Activated naive CD4-positive, alpha-beta T cell treated with anti-CD3 and anti-CD28 coated beads, Interleukin-2, amount 50 U/mL, for 72 hours (primary cell): ENCODE measurements at regions not wholly inside any gene's neighbourhood (a gene's known extent, or its start where the extent isn't known, plus 50 kb on each side); places are given as distances from the start of the nearest gene placed in this dataset.

Experiments used
- ATAC-seq, 2 donors: fragments of 150-1000 bp; cut with Tn5 transposase; 2 replicates each; pipeline ENCODE4 v1.10.0; 2021; ENCODE audit warnings: mild to moderate bottlenecking in 2 of 2, moderate library complexity in 2 of 2
- DNase-seq, 2 donors: peaks; one replicate each; pipeline ENCODE4 v3.0.0; 2021 to 2022; ENCODE audit warnings: low spot score in 2 of 2
- H3K27ac Mint-ChIP-seq, 2 donors: one replicate each; pipeline ENCODE4 v1.8.0; 2022; ENCODE audit warnings: mild to moderate bottlenecking in 2 of 2, mixed read lengths in 2 of 2
- H3K36me3 Mint-ChIP-seq, 2 donors: one replicate each; pipeline ENCODE4 v1.8.0; 2022; ENCODE audit warnings: mixed read lengths in 2 of 2
- H3K9me3 Mint-ChIP-seq, 2 donors: one replicate each; pipeline ENCODE4 v1.8.0; 2022; ENCODE audit warnings: mixed read lengths in 2 of 2

GRCh38 chr11:28836285-28837081 is 728.3 kb downstream of the METTL15 start:
- DNase-seq, result no peak
- H3K36me3 Mint-ChIP-seq, result no peaks in the 10 kb centered on the region
- H3K9me3 Mint-ChIP-seq, result peaks cover 15% of the 10 kb centered on the region in 2 donors
- H3K27ac Mint-ChIP-seq, result no peak overlapping the region
- no peak for ATAC-seq

- Mint-ChIP-seq H3K9me3 (peaks cover 15% of the 10 kb centered on the region in 2 donors), H3K36me3 (no peaks in the 10 kb centered on the region), H3K27ac (no peak overlapping the region)
- DNase-seq, result no peak
- no peak for ATAC-seq
Measured at GRCh38 chr11:28835790-28836189, 727.6 kb downstream of the METTL15 start.

- Mint-ChIP-seq H3K9me3 (peaks cover 15% of the 10 kb centered on the region in 2 donors), H3K36me3 (no peaks in the 10 kb centered on the region), H3K27ac (no peak overlapping the region)
- ATAC-seq (no peak), DNase-seq (no peak)
Measured at GRCh38 chr11:28835317-28835716, 727.1 kb downstream of the METTL15 start.

- Mint-ChIP-seq H3K36me3 (no peaks in the 10 kb centered on the region), H3K9me3 (peaks cover 15% of the 10 kb centered on the region in 2 donors), H3K27ac (no peak overlapping the region)
- no peak for DNase-seq
- no peak for ATAC-seq
Measured at GRCh38 chr11:28834877-28835276, 726.7 kb downstream of the METTL15 start.

GRCh38 chr11:28833670-28834069 is 725.5 kb downstream of the METTL15 start:
- H3K27ac Mint-ChIP-seq, result no peak overlapping the region
- H3K9me3 Mint-ChIP-seq, result peaks cover 15% of the 10 kb centered on the region in 2 donors
- DNase-seq, result no peak
- no peak for ATAC-seq
- H3K36me3 Mint-ChIP-seq, result no peaks in the 10 kb centered on the region

- Mint-ChIP-seq H3K9me3 (peaks cover 15% of the 10 kb centered on the region in 2 donors), H3K36me3 (no peaks in the 10 kb centered on the region), H3K27ac (no peak overlapping the region)
- DNase-seq (no peak), ATAC-seq (no peak)
Measured at GRCh38 chr11:28833169-28833568, 725.0 kb downstream of the METTL15 start.

- peaks cover 0 to 6% of the 10 kb centered on the region in 2 donors for H3K36me3 Mint-ChIP-seq
- no peak for ATAC-seq
- H3K27ac Mint-ChIP-seq, result no peak overlapping the region
- no peak for DNase-seq
- H3K9me3 Mint-ChIP-seq, result peaks cover 17% of the 10 kb centered on the region in 2 donors
Measured at GRCh38 chr11:28826807-28827206, 718.6 kb downstream of the METTL15 start.

- H3K36me3 Mint-ChIP-seq, result peaks cover 0 to 6% of the 10 kb centered on the region in 2 donors
- no peak for ATAC-seq
- no peak for DNase-seq
- H3K9me3 Mint-ChIP-seq, result peaks cover 17 to 36% of the 10 kb centered on the region in 2 donors
- H3K27ac Mint-ChIP-seq, result no peak overlapping the region
Measured at GRCh38 chr11:28822576-28822975, 714.4 kb downstream of the METTL15 start.

- DNase-seq (no peak), ATAC-seq (no peak)
- Mint-ChIP-seq H3K27ac (no peak overlapping the region), H3K36me3 (peaks cover 0 to 4% of the 10 kb centered on the region in 2 donors), H3K9me3 (peaks cover 10 to 38% of the 10 kb centered on the region in 2 donors)
Measured at GRCh38 chr11:28820296-28820989, 712.3 kb downstream of the METTL15 start.

GRCh38 chr11:28819741-28820140 is 711.6 kb downstream of the METTL15 start:
- peaks cover 0 to 6% of the 10 kb centered on the region in 2 donors for H3K36me3 Mint-ChIP-seq
- no peak for ATAC-seq
- H3K27ac Mint-ChIP-seq, result no peak overlapping the region
- peaks cover 16 to 42% of the 10 kb centered on the region in 2 donors for H3K9me3 Mint-ChIP-seq
- no peak for DNase-seq

- Mint-ChIP-seq H3K36me3 (peaks cover 0 to 6% of the 10 kb centered on the region in 2 donors), H3K9me3 (peaks cover 19 to 35% of the 10 kb centered on the region in 2 donors), H3K27ac (no peak overlapping the region)
- no peak for DNase-seq
- ATAC-seq, result no peak
Measured at GRCh38 chr11:28815110-28815509, 706.9 kb downstream of the METTL15 start.

- no peaks in the 10 kb centered on the region for H3K36me3 Mint-ChIP-seq
- H3K9me3 Mint-ChIP-seq, result peaks cover 9 to 14% of the 10 kb centered on the region in 2 donors
- no peak for ATAC-seq
Measured at GRCh38 chr11:28808771-28809170, 700.6 kb downstream of the METTL15 start.

GRCh38 chr11:28799316-28799715 is 691.1 kb downstream of the METTL15 start:
- DNase-seq (no peak), ATAC-seq (no peak)
- H3K36me3 Mint-ChIP-seq, result no peaks in the 10 kb centered on the region
- H3K9me3 Mint-ChIP-seq, result peaks cover 12 to 22% of the 10 kb centered on the region in 2 donors
- no peak overlapping the region for H3K27ac Mint-ChIP-seq

More at GRCh38 chr11:28808771-28809170, 700.6 kb downstream of the METTL15 start:
- H3K27ac Mint-ChIP-seq, result no peak overlapping the region
- no peak for DNase-seq

GRCh38 chr11:28798286-28798685 is 690.1 kb downstream of the METTL15 start:
- DNase-seq, result no peak
- ATAC-seq, result no peak
- Mint-ChIP-seq H3K36me3 (peaks cover 0 to 8% of the 10 kb centered on the region in 2 donors), H3K9me3 (peaks cover 19 to 27% of the 10 kb centered on the region in 2 donors), H3K27ac (no peak overlapping the region)

GRCh38 chr11:28797536-28797935 is 689.3 kb downstream of the METTL15 start:
- DNase-seq (no peak), ATAC-seq (no peak)
- Mint-ChIP-seq H3K27ac (no peak overlapping the region), H3K36me3 (peaks cover 0 to 9% of the 10 kb centered on the region in 2 donors), H3K9me3 (peaks cover 11 to 21% of the 10 kb centered on the region in 2 donors)

GRCh38 chr11:28794405-28794804 is 686.2 kb downstream of the METTL15 start:
- Mint-ChIP-seq H3K9me3 (peaks cover 29 to 34% of the 10 kb centered on the region in 2 donors), H3K27ac (no peak overlapping the region), H3K36me3 (peaks cover 0 to 24% of the 10 kb centered on the region in 2 donors)
- no peak for DNase-seq
- no peak for ATAC-seq

- ATAC-seq (no peak), DNase-seq (no peak)
- peaks cover 0 to 24% of the 10 kb centered on the region in 2 donors for H3K36me3 Mint-ChIP-seq
- no peak overlapping the region for H3K27ac Mint-ChIP-seq
- H3K9me3 Mint-ChIP-seq, result peaks cover 31 to 34% of the 10 kb centered on the region in 2 donors
Measured at GRCh38 chr11:28793282-28793738, 685.1 kb downstream of the METTL15 start.
